HG03571 (cell line): ENCODE measurements at regions not wholly inside any gene's neighbourhood (a gene's known extent, or its start where the extent isn't known, plus 50 kb on each side); places are given as distances from the start of the nearest gene placed in this dataset.

Experiments
- ATAC-seq: cut with Tn5 transposase; IDR thresholded peaks from one replicate; pipeline ENCODE4 v1.9.1; 2021; ENCODE audit not compliant: unreplicated experiment

DNA sequence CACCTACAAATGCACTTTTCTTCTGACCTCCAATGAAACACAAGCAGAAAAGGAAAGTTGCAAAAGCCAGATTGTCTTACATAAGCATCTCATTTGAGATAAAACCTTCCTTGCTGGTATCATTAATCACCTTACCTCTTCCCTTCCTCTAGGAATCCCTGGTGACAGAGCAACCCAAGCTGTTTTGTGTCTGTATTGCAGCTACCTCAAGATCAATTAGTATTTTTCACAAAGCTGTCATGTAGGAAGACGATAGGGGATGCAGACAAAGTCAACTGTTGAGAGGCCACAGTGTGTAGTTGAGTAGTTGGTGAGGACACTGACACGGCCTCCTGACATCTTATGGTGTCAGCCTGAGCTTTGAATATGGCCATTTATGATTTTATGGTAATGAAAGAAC, 339.1 kb upstream of the SLC10A2 start:
- no peak for ATAC-seq

GRCh38 chr13:103403814-103404213, 337.6 kb upstream of the SLC10A2 start:
- ATAC-seq = no peak

- no peak for ATAC-seq
These were observed 337.0 kb upstream of the SLC10A2 start for GRCh38 chr13:103403148-103403740.

DNA sequence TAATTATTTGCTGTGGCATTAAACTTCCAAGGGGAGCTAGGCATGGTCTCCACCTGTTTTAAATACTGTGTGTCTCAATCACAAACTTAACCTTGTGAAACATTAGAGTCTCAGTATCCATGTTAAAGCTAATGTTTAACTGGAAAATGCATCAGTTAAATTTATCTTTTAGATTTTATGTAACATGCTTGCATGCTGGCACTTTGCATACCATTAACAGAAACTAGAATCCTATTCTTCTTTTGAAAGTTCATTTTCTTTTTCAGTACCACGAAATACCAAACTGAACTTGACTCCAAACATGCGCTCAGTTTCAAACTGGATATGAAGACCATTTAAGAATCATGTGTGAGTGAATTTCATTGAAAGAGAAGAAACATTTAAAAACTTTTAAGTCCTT, 328.9 kb upstream of the SLC10A2 start:
- no peak for ATAC-seq

- ATAC-seq = no peak
These were observed 328.4 kb upstream of the SLC10A2 start for GRCh38 chr13:103394618-103395017.

DNA sequence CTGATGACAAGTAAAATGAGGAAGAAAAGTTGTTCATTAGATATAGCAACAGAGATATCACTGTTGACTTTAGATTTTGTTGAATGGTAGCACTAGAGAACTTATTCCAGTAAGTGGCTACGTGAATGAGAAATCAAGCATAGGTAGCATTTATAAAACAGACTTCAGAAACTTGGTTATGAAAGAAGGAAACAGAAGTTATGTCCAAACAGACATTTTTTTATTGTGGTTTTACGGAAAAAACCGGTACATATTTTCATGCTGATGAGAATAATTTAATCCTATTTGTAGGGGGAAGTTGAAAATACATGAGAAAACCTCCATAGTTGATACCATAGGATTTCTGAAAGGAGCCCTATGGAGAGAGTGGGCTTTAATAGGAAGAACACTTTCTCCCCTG, 325.7 kb upstream of the SLC10A2 start:
- ATAC-seq = no peak

- ATAC-seq = no peak
These were observed 322.6 kb upstream of the SLC10A2 start for GRCh38 chr13:103388839-103389238.

DNA sequence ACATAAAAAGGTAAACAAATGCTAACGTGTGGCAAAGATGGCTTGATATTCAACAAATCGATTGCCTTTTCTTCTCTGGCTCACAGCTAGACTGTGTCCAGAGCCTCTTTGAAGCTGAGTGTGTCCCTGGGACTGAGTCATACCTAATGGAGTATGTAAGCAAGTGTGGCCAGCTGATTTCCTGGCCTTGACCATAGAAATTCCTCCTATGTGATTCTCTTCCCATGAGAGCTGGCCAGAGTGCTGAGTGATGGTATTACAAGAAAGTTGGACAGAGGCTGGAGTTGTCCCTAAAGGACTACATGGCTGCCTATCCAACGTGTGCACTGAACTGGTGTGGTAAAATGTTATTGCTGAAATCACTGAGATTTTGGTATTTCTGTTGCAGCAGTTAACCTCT, 320.1 kb upstream of the SLC10A2 start:
- ATAC-seq = no peak

DNA sequence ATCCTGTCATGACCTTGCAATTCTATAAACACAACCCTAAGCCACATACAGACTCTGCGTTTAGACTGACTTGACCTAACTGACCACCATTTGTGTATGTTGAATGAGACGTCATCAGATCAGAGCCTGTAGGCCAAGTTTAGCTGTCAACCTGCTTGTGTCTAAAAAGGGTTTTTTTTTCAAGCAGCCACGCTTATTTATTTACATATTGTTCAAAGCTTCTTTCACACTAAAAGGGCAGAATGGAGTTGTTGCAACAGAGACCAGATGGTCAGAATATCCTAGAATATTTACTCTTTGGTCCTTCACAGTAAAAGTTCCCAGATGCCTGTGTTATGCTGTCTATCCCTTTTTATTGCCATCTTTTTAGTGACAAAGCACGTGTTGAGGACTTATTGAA, 307.7 kb upstream of the SLC10A2 start:
- no peak for ATAC-seq

GRCh38 chr13:103371271-103371670, 305.1 kb upstream of the SLC10A2 start:
- no peak for ATAC-seq

DNA sequence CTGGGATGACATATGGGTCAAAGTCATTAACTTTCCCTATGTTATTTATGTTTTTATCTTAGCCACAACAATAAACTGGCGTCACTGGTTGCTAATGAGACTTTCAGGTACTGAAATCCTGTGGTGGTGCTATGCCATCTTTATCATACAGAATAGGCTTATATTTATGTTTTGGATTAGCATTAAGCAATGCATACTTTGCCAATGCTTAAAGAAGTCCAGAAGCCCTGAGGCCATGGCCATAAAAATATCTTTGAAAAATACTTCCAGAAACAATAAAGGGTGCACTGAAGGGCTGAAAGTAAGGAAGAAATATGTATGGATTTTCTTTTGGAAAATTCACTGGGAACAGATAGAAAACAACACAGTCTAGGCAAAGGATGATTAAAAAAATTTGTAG, 304.6 kb upstream of the SLC10A2 start:
- no peak for ATAC-seq

DNA sequence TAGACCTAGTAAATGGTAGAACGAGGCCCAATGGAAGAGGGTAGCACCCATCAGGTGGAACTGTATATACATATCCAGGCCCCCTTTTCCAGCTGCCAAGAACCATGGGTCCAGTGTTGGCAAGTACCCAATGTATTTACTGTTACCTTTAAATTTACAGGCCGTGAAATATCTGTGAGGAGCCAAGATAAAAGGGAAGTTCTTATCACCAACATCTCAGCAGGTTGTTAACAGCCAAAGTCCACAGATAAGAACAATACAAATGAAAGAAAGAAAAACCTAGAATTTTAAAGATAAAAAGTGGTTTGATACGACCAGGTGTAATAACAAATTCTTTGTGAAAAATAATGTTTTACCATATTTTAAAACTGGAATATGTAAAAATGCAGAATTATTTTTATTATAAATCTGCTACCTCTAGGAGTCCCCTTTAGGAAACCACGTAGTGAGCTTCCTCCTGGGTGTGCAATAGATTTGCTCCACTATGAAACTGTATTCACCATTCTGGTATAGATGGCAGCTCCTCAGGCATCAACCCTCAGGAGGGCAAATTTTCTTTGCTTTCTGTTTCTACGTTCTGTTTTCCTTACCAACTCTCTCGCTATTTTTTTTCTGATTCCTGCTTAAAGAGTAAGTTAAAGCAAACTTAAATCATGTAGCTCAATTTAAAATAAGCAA, 292.2 kb upstream of the SLC10A2 start:
- no peak for ATAC-seq

GRCh38 chr13:103356226-103356864, 290.1 kb upstream of the SLC10A2 start:
- ATAC-seq = no peak

- no peak for ATAC-seq
These were observed 288.0 kb upstream of the SLC10A2 start for GRCh38 chr13:103354171-103354570.

DNA sequence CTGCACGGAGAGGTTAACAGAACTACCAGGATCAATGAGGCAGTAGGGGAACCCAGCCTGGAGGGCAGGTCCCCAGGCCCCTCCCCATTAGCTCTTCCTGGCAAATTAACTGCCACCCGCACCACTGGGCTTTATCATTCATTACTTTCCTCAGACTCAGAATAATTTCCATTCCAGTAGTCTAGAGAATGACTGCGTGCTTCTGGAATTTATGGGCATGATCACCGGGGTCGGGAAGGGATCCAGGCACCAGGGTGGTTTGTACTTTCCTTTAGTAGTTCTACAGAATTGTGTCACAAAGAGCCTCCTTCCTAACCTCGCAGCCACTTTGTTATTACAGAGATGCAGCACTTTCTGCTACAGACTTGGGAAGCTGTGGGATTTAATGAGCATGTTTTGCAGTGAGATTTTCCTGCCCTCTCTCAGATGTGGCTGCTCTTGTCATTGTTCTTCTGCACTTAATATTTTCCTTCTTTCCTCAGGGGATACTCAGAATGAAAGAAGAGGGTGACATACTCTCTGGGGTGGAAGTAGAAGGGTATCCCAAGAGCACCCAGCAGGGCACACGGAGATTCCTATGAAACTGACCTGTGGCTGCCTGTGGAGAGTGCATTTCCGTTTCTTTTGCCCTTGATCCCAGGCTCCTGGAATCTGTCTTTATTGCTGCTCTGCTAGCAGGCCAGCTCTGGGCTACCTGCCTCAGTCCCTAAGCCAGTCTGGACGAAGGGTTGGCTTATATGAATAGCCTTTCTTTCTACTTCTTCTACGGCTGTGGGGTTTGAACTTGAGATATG, 285.0 kb upstream of the SLC10A2 start:
- no peak for ATAC-seq

GRCh38 chr13:103350147-103350546, 283.9 kb upstream of the SLC10A2 start:
- no peak for ATAC-seq

DNA sequence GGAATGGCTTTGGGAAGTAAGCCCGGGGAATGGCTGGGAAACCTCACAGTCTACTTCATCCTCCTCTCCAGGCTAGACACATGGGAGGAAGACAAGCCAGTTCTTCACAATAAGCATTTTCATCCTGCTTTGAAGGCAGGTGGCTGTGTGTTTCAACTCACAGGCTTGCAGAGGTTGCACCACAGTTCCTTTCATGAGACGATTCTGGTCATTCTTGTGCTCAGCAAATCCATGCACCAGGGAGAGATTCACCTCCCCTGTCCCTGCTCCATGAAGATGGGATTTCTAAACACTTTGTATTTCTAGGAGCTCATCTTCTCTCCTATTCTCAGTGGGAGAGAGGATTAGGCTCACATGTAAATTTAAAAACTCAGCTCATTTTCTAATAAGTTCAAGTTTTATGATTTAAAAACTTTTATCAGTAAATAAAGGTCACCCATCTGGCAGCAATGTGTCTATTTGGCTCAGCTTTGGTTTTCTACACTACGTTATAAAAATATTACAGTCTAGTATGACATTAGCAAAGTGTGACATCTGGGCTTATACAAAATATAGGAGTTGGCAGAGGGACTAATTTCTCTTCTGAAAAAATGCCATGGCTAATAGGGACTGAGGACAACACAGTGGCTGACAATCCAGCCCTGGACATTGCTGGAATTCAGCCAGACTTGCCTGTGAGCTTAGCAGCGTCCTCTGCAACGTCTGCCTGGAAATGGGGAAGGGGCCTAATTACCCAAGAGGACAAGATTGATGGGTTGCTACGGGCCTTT, 283.2 kb upstream of the SLC10A2 start:
- no peak for ATAC-seq

GRCh38 chr13:103335241-103335640, 269.0 kb upstream of the SLC10A2 start:
- ATAC-seq = no peak

DNA sequence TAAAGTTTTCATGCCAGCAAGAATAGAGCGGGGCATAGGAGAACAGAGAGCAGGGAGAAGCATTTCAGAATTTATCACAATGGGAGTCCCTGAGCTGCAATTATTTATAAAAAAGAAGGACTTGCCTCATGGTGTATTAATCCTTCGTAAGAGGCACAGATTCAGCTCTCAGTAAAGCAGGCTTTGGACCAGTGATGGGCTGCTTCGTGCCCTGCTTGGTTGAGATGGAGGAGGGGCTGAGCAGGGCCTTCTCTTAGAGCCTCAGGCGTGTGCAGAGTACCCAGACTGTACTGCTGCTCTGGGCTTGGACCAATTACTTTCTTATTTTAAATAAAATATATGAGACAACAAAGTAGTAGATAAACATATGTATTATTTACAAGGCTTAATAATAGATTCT, 265.7 kb upstream of the SLC10A2 start:
- ATAC-seq = no peak

DNA sequence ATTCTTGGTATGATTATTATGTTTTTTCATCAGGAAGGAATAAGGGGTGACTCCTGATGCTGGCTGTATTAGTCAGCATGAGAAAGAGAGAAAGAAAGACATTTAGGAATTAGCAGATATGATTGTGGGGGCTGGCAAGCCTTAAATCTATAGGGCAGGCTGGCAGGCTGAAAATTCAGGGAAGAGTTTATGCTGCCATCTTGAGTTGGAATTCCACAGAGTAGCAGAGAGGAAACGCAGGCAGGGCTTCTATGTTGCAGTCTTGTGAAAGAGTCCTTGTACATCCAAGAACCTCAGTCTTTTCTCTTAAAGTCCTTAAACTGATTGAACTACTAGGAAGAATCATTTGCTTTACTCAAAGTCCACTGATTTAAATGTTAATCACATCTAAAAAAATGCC, 262.7 kb upstream of the SLC10A2 start:
- no peak for ATAC-seq

- ATAC-seq = no peak
These were observed 260.1 kb upstream of the SLC10A2 start for GRCh38 chr13:103326326-103326725.
